Brain microvascular endothelial cell (primary cell): ENCODE measurements at regions not wholly inside any gene's neighbourhood (a gene's known extent, or its start where the extent isn't known, plus 50 kb on each side); places are given as distances from the start of the nearest gene placed in this dataset.

Experiments
- DNase-seq: peaks from one replicate; pipeline ENCODE4 v3.0.0-alpha.2; 2020
- H3K27ac ChIP-seq: fragments of 250-450 bp; sonication (Bioruptor Pico); 2 replicates; pipeline ENCODE4 v1.5.1; 2020; ENCODE audit warnings: mild to moderate bottlenecking, moderate library complexity
- H3K27me3 ChIP-seq: fragments of 250-450 bp; sonication (Bioruptor Pico); replicated peaks from 2 replicates; pipeline ENCODE4 v1.5.1; 2020; ENCODE audit warnings: mild to moderate bottlenecking
- H3K36me3 ChIP-seq: fragments of 250-450 bp; sonication (Bioruptor Pico); replicated peaks from 2 replicates; pipeline ENCODE4 v1.5.1; 2020; ENCODE audit warnings: mild to moderate bottlenecking
- H3K4me3 ChIP-seq: 2 replicates; pipeline ENCODE4 v1.5.1; 2011; ENCODE audit warnings: low read depth, mild to moderate bottlenecking, control low read depth, low read length, moderate library complexity
- in situ Hi-C: cut with HindIII; loops from 2 replicates; pipeline ENCODE4 v1.10.0; 2017; ENCODE audit warnings: low sequenced_read_pairs, low pct_ligation_motif_present
- TF ChIP-seq, protein P1 (sequence below): IDR thresholded peaks from 2 replicates; pipeline ENCODE4 v1.5.1; 2011; ENCODE audit warnings: low read depth, mild to moderate bottlenecking, moderate library complexity, low read length, control low read depth, inconsistent platforms; ENCODE audit errors: missing control alignments

DNA sequence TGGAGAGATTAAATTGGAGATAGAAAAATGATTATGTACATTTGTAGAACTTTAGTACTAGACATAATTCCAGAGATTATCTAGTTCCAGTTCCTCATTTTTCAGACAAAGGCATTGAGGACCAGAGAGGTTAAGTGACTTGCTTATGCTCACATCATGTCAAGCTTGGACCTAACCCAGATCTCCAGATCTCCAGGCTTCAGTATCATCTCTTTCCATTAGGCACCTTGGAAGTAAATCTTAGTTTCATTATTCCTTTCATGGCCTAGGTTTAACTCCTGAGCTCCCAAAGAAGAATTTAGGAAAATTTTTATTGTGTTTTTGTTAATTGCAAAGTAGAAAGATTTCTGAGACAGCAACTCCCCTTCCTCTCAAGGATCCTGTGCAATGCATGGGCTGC, 148.8 kb downstream of the GATB start:
- no peaks in the 10 kb centered on the region for H3K27me3 ChIP-seq
- no peak for DNase-seq
- no peak overlapping the region for H3K27ac ChIP-seq
- TF ChIP-seq, protein P1, sequence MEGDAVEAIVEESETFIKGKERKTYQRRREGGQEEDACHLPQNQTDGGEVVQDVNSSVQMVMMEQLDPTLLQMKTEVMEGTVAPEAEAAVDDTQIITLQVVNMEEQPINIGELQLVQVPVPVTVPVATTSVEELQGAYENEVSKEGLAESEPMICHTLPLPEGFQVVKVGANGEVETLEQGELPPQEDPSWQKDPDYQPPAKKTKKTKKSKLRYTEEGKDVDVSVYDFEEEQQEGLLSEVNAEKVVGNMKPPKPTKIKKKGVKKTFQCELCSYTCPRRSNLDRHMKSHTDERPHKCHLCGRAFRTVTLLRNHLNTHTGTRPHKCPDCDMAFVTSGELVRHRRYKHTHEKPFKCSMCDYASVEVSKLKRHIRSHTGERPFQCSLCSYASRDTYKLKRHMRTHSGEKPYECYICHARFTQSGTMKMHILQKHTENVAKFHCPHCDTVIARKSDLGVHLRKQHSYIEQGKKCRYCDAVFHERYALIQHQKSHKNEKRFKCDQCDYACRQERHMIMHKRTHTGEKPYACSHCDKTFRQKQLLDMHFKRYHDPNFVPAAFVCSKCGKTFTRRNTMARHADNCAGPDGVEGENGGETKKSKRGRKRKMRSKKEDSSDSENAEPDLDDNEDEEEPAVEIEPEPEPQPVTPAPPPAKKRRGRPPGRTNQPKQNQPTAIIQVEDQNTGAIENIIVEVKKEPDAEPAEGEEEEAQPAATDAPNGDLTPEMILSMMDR = no peak
- H3K36me3 ChIP-seq = no peaks in the 10 kb centered on the region
- H3K4me3 ChIP-seq = no peak overlapping the region
- in situ Hi-C loops = no loop called here

DNA sequence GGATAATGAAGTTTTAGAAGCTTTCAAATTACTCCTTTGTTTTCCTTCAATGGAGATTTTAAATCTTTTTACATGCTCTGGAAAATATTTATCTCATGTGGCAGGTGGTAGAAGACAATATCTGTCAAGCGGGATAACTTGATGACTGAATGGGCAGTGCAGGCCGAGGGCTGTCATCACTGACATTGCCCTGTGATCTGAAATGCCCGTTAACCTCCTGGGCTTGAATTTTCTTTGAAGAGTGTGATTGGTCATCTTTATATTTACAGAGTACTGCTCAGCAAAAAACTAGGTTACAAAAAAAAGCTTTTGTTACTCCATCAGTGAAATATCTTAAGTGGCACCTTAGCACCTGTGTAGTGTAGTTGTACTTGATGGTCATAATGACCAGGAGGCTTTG, 147.5 kb downstream of the GATB start:
- TF ChIP-seq, protein P1 = no peak
- Histone ChIP-seq H3K27ac (no peak overlapping the region), H3K36me3 (no peaks in the 10 kb centered on the region), H3K4me3 (no peak overlapping the region), H3K27me3 (no peaks in the 10 kb centered on the region)
- no peak for DNase-seq
- in situ Hi-C loops = no loop called here

GRCh38 chr4:151614561-151614960, 146.2 kb downstream of the GATB start:
- DNase-seq = no peak
- Histone ChIP-seq H3K27me3 (no peaks in the 10 kb centered on the region), H3K4me3 (no peak overlapping the region), H3K27ac (no peak overlapping the region), H3K36me3 (no peaks in the 10 kb centered on the region)
- in situ Hi-C loops = no loop called here
- TF ChIP-seq, protein P1 = no peak

DNA sequence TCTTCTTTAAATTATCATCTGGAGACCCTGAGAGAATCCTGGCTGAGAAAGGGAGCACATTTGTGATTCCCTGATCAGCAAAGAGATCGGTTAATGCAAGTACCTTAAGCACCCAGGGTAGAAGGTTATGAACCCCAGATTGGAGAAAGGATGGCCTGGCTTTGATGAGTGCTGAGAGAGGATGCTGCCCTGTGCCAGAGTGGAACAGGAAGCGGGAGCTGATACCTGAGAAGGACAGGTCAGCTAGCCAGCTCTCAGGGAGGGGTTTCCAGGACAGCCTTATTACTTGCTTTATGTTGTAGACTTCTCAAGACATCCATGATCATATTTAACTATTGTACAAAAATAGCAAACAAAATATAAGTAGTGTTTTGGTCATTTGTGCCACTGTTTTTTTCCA, 141.9 kb downstream of the GATB start:
- Histone ChIP-seq H3K27me3 (no peaks in the 10 kb centered on the region), H3K36me3 (no peaks in the 10 kb centered on the region), H3K27ac (no peak overlapping the region), H3K4me3 (no peak overlapping the region)
- DNase-seq = no peak
- in situ Hi-C loops = no loop called here
- TF ChIP-seq, protein P1 = no peak

DNA sequence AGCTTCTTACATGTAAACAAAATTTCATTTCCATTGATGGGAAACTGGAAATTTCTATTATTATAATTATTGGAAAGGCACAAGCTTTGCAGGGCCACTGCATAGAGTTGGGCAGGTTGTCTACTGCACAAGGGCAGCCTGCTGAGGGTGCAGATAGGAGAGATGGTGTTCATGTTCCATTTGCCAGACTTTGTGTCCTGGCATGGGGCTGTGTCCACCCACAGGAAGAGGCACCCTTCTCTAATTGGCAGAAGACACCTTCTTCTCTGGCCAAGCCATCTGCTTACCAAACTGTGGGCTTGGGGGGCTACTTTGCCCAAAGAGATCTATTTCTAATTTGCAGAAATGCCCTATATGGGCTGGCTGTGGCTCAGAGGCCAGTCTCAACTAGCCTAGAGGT, 140.7 kb downstream of the GATB start:
- in situ Hi-C loops = no loop called here
- no peak for DNase-seq
- no peak overlapping the region for H3K4me3 ChIP-seq
- no peak overlapping the region for H3K27ac ChIP-seq
- TF ChIP-seq, protein P1 = no peak
- H3K36me3 ChIP-seq = no peaks in the 10 kb centered on the region
- H3K27me3 ChIP-seq = no peaks in the 10 kb centered on the region
